Dedifferentiated amniotic fluid mesenchymal stem cell (primary cell): ENCODE measurements at regions not wholly inside any gene's neighbourhood (a gene's known extent, or its start where the extent isn't known, plus 50 kb on each side); places are given as distances from the start of the nearest gene placed in this dataset.
A peak's percentile ranks its signal among the peaks of the same experiment; 100 is the strongest.

ENCODE experiments used
- DNase-seq: peaks from one replicate; pipeline ENCODE4 v3.0.0-alpha.2; 2016; ENCODE audit errors: extremely low spot score

GRCh38 chr3:41102053-41102556 lies 97.2 kb upstream of the CTNNB1 start:
- DNase-seq: no peak

- DNase-seq: no peak
Measured at GRCh38 chr3:41102750-41103149, 96.6 kb upstream of the CTNNB1 start.

GRCh38 chr3:41103200-41103599 lies 96.1 kb upstream of the CTNNB1 start:
- no peak for DNase-seq

- DNase-seq: no peak
Measured at GRCh38 chr3:41104147-41104546, 95.2 kb upstream of the CTNNB1 start.

GRCh38 chr3:41106691-41107090 lies 92.6 kb upstream of the CTNNB1 start:
- DNase-seq: no peak

- no peak for DNase-seq
Measured at GRCh38 chr3:41111011-41111410, 88.3 kb upstream of the CTNNB1 start.

- DNase-seq: no peak
Measured at GRCh38 chr3:41112466-41112865, 86.8 kb upstream of the CTNNB1 start.

GRCh38 chr3:41115069-41115468 lies 84.2 kb upstream of the CTNNB1 start:
- no peak for DNase-seq

- no peak for DNase-seq
Measured at GRCh38 chr3:41116851-41117250, 82.5 kb upstream of the CTNNB1 start.

GRCh38 chr3:41117398-41117870 lies 81.9 kb upstream of the CTNNB1 start:
- peak; percentile 67 for DNase-seq

- DNase-seq: no peak
Measured at GRCh38 chr3:41118461-41119390, 80.6 kb upstream of the CTNNB1 start.

GRCh38 chr3:41120460-41120859 lies 78.8 kb upstream of the CTNNB1 start:
- no peak for DNase-seq

- DNase-seq: no peak
Measured at GRCh38 chr3:41125258-41125657, 74.0 kb upstream of the CTNNB1 start.

GRCh38 chr3:41126472-41126871 lies 72.8 kb upstream of the CTNNB1 start:
- no peak for DNase-seq

- DNase-seq: no peak
Measured at GRCh38 chr3:41126961-41127360, 72.3 kb upstream of the CTNNB1 start.

GRCh38 chr3:41127414-41127813 lies 71.9 kb upstream of the CTNNB1 start:
- no peak for DNase-seq

GRCh38 chr3:41129731-41130130 lies 69.6 kb upstream of the CTNNB1 start:
- no peak for DNase-seq

GRCh38 chr3:41131224-41131623 lies 68.1 kb upstream of the CTNNB1 start:
- DNase-seq: no peak

- DNase-seq: no peak
Measured at GRCh38 chr3:41137686-41138111, 61.6 kb upstream of the CTNNB1 start.

- no peak for DNase-seq
Measured at GRCh38 chr3:41138146-41138545, 61.2 kb upstream of the CTNNB1 start.

GRCh38 chr3:41138601-41139000 lies 60.7 kb upstream of the CTNNB1 start:
- DNase-seq: no peak

- no peak for DNase-seq
Measured at GRCh38 chr3:41140242-41140641, 59.1 kb upstream of the CTNNB1 start.

GRCh38 chr3:41141433-41142167 lies 57.7 kb upstream of the CTNNB1 start:
- DNase-seq: no peak
